GDM1 (cell line): ENCODE measurements at regions not wholly inside any gene's neighbourhood (a gene's known extent, or its start where the extent isn't known, plus 50 kb on each side); places are given as distances from the start of the nearest gene placed in this dataset.

ENCODE experiments used
- DNase-seq: peaks from one replicate; lab custom pipeline; 2025; lab: John Stamatoyannopoulos, UW

- no peak for DNase-seq
Measured at GRCh38 chr7:86947929-86948328, 111.5 kb downstream of the ELAPOR2 start.

GRCh38 chr7:86943447-86943846 is 116.0 kb downstream of the ELAPOR2 start:
- DNase-seq, result no peak

DNA sequence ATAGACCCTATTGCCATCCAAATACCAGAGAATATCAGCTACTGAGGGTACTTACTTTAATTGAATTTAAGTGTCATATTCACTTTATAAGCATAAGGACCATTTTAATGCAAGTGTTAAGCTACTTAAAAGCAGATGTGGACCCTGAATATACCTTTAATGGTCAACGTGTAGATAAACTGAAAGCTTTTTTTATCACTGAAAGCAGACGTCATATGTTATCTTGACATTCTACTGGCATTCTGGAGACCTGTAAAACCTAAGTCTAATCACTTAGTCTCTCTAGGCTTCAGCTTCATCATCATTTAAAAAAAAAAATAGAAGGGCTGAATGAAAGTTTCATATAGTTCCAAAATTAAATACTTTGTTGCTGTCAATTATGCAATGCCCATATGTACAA is 116.5 kb downstream of the ELAPOR2 start:
- DNase-seq, result no peak

DNA sequence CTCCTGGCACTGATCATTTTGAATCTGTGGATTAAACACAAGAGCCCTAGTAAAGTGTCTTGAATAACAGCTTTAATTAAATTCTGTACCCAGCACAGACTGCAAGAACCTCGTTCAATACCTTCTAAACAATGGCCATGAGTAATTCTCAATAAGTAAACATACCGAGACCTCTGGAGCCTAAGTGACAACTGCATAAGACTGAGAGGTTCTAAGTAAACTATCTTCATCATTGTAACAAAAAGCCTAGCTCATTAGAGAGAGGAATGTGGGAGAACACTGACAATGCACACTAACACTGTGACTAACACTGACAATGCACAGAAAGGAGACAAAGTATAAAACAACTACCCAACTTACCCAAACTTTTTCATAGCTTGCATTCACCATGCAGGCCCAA is 117.4 kb downstream of the ELAPOR2 start:
- DNase-seq, result no peak

- peak; percentile 39 for DNase-seq
Measured at GRCh38 chr7:86939197-86939814, 120.1 kb downstream of the ELAPOR2 start.

DNA sequence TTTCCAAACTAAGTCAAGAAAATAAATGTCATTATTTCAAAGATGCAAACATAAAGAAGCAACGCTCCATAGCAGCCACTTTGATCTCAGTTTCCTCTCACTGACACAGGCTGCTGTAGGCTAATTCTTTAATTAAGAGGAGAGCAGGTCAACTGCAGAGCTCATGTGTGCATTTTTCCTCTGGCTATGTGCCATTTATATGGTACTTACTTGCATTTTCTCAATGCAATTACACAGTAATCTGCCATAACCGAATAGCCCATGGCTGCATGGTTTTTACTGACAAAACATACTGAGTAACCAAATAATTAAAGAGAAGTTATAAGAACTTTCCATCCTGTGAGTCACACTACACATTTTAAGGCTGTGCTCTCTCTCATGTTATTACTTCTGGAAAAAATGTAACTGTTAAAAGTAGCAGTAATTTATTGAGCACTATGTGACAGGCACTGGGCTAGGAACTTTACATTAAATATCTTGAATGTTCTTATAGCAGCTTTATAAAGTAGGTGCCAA is 122.0 kb downstream of the ELAPOR2 start:
- DNase-seq, result no peak

- no peak for DNase-seq
Measured at GRCh38 chr7:86933295-86933845, 126.1 kb downstream of the ELAPOR2 start.

- DNase-seq, result no peak
Measured at GRCh38 chr7:86932038-86932512, 127.4 kb downstream of the ELAPOR2 start.

- no peak for DNase-seq
Measured at GRCh38 chr7:86931439-86931838, 128.0 kb downstream of the ELAPOR2 start.

DNA sequence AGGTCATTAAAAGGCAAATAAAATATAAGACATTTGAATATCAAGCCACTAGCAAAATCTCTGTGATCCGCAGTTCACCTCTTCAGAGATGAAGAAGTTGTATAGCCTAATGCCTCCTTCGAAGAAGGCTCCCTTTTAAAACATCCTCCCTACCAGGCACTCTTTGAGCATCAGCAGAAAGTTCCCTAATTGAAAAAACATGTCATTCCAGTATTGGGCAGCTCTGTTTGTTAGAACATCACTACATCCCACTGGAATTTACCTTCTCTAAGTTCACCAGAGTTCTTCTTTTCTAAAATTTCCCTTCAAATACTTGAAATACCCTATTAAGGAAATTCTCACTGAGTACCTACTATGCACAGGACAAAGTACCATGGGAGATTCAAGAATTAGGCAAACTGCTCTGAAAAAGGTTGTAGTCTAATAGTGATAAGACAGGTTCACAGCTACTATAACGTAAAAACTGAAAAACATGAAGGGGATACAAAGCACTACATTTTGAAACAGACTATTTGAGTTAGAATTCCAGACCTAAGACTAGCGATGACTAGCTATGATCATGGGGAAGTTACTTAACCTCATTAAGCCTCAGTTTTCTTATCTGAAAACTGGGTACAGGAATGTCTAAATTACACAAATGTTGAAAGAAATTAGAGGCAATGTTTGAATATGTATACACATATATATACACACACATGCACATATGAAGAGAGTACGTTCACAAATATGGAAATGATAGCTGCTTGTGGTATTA is 128.7 kb downstream of the ELAPOR2 start:
- DNase-seq, result no peak

DNA sequence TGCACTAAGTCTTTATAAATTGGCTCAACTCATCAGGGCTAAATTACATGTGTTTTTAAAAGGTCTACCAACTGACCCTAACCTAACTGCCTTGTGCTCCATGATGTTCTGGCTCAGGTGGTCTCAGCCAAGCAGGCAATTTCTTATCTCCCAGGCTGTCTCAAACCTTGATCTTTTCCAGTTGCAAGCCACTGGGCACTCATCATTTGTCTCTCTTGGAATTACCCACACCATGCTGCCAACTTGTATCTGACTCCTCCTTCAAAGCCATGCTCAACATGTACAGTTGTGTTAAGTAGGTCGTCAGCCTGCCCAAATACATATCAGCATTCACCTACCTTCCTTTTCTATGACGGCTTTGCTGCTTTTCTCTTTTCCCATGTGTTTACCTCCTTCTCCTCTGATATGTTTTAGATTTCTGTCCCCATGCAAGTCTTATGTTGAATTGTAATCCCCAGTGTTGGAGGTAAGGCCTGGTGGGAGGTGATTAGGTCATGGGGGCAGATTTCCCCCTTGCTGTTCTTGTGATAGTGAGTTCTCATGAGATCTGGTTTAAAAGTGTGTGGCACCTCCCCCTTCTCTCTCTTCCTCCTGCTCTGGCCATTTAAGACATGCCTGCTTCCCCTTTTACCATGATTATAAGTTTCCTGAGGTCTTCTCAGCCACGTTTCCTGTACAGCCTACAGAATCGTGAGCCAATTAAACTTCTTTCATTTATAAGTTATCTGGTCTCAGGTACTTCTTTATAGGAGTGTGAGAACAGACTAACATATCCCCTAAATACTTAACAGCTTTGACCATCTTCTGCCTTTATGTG is 130.0 kb downstream of the ELAPOR2 start:
- peak; percentile 14 for DNase-seq

- DNase-seq, result no peak
Measured at GRCh38 chr7:86928308-86928707, 131.1 kb downstream of the ELAPOR2 start.

DNA sequence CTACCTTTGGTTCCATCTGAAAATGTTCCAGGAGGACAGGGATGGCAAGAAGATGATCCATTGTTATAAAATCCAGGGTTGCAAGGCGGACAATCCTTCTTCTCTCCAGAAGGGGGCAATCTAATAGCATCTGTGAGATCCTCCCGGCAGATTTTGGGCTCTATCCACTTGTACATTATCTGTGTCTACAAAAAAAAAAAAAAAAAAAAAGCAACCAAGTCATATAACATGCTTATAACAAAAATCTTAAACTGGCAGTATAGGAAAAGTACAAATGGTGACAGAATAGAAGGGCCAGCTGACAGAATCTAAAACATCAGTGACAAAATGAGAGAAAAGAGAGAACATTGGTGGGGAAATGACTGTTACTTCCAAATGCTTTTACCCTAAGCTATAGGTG is 132.7 kb downstream of the ELAPOR2 start:
- DNase-seq, result peak; percentile 2

DNA sequence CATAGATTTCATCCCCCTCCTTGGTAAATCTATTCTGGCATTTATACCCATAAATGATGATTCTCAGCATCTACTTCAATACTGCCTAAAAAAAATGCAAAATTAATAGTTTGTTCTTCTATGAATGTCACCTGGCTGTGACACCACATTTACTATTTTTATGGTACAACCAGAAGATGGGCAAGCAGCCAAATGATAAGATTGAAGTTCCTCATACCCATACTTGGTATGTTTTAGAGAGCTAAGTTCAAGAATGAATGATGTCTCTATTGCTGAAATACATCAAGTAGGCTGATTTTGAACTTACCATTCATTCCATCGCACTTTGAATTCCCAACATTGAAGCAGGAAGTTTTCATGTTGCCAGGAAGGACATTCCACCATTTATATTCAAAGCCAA is 134.2 kb downstream of the ELAPOR2 start:
- DNase-seq, result no peak

DNA sequence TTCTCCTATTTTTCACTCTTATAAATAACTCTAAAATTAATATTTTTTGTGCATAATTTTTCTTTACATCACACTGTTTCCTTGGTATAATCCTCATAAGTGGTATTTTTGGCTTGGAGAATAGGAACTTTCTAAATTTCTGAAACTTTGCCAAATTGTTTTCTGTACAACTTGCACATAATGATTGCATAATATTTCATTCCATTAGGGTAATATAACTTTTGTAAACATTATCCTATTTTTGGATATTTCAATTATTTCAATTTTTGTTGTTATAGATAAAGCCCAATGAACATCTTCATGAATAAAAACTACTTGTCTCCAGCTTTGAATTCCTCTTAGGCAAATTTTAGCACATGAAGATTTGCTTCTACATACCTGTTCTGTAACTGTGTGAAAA is 135.9 kb downstream of the ELAPOR2 start:
- DNase-seq, result no peak

GRCh38 chr7:86920154-86920553 is 139.3 kb downstream of the ELAPOR2 start:
- DNase-seq, result no peak

GRCh38 chr7:86918245-86918644 is 141.2 kb downstream of the ELAPOR2 start:
- no peak for DNase-seq

GRCh38 chr7:86916277-86916825 is 143.1 kb downstream of the ELAPOR2 start:
- no peak for DNase-seq

GRCh38 chr7:86914551-86914950 is 144.9 kb downstream of the ELAPOR2 start:
- DNase-seq, result no peak
